ENCODE measurements at regions not wholly inside any gene's neighbourhood (a gene's known extent, or its start where the extent isn't known, plus 50 kb on each side); places are given as distances from the start of the nearest gene placed in this dataset.

DNA sequence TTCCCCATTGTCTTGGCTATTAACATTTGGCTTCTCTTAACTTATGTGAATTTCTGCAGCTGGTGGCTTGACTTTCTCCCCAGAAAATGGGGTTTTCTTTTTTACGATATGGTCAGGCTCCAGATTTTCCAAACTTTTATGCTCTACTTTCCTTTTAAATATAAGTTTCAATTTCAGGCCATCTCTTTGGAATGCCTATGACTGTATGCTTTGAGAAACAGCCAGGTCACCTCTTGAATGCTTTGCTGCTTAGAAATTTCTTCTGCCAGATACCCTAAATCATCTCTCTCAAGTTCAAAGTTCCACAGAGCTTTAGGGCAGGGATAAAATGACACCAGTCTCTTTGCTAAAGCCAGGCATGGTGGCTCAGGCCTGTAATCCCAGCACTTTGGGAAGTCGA, 212.9 kb upstream of the SMIM31 start:
- no peak for DNase-seq (ENCODE audit: low spot score)
- TF ChIP-seq TAF1 (conservative IDR thresholded peaks at IDR 0.05) (no peak), YY1 (IDR thresholded peaks at IDR 0.05) (no peak), HNF4A (conservative IDR thresholded peaks at IDR 0.05) (no peak), RXRA (IDR thresholded peaks at IDR 0.05) (no peak), GABPA (IDR thresholded peaks at IDR 0.05 in 1 of 2, conservative IDR thresholded peaks at IDR 0.05 in 1 of 2) (no peak), SP1 (IDR thresholded peaks at IDR 0.05) (no peak), FOXA2 (IDR thresholded peaks at IDR 0.05) (no peak)
- TF ChIP-seq, protein P1, sequence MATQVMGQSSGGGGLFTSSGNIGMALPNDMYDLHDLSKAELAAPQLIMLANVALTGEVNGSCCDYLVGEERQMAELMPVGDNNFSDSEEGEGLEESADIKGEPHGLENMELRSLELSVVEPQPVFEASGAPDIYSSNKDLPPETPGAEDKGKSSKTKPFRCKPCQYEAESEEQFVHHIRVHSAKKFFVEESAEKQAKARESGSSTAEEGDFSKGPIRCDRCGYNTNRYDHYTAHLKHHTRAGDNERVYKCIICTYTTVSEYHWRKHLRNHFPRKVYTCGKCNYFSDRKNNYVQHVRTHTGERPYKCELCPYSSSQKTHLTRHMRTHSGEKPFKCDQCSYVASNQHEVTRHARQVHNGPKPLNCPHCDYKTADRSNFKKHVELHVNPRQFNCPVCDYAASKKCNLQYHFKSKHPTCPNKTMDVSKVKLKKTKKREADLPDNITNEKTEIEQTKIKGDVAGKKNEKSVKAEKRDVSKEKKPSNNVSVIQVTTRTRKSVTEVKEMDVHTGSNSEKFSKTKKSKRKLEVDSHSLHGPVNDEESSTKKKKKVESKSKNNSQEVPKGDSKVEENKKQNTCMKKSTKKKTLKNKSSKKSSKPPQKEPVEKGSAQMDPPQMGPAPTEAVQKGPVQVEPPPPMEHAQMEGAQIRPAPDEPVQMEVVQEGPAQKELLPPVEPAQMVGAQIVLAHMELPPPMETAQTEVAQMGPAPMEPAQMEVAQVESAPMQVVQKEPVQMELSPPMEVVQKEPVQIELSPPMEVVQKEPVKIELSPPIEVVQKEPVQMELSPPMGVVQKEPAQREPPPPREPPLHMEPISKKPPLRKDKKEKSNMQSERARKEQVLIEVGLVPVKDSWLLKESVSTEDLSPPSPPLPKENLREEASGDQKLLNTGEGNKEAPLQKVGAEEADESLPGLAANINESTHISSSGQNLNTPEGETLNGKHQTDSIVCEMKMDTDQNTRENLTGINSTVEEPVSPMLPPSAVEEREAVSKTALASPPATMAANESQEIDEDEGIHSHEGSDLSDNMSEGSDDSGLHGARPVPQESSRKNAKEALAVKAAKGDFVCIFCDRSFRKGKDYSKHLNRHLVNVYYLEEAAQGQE (IDR thresholded peaks at IDR 0.05), result no peak
- TF ChIP-seq, protein P2, sequence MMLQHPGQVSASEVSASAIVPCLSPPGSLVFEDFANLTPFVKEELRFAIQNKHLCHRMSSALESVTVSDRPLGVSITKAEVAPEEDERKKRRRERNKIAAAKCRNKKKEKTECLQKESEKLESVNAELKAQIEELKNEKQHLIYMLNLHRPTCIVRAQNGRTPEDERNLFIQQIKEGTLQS (IDR thresholded peaks at IDR 0.05), result no peak
- Histone ChIP-seq H3K4me1 (ENCODE audit: control insufficient read depth in 4 of 4, insufficient read depth in 4 of 4, low read length in 3 of 4) (no peaks in the 10 kb centered on the region), H3K9ac (ENCODE audit: low read depth in 1 of 2, low read length in 2 of 2) (no peak overlapping the region), H3K27ac (ENCODE audit: low read depth in 1 of 2, low read length in 2 of 2) (no peak overlapping the region), H3K27me3 (ENCODE audit: control insufficient read depth in 4 of 4, insufficient read depth in 4 of 4, low read length in 3 of 4) (no peaks in the 10 kb centered on the region), H3K9me3 (ENCODE audit: control insufficient read depth in 4 of 4, low read length in 3 of 4) (peaks cover 0 to 12% (median 2%) of the 10 kb centered on the region in 4 donors), H3K36me3 (ENCODE audit: control insufficient read depth in 4 of 4, insufficient read depth in 3 of 4, low read depth in 1 of 4, low read length in 3 of 4) (no peaks in the 10 kb centered on the region), H3K4me3 (ENCODE audit: low read depth in 1 of 3, low read length in 3 of 3) (no peak overlapping the region)
- 79% methylated on average over 2 of the region's 2 CpGs for WGBS

DNA sequence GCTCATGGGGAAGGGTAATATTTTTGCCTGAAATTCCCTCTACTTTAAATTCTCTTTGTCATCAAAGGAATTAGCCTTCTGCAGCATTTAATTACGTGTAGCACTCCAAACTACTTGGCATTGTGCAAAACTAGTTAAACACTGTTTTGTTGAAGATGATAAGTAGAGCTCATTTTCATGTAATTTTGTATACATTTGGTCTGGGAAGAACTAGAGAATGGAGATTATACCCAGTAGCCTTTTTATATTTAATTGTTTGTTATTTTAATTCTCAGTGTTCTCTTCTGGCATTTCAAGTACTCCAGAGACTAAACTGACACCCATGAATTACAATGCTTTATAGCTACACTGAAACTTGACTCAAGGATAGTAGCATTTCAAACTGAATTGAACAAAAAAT, 211.5 kb upstream of the SMIM31 start:
- 46% methylated on average over 1 of the region's 1 CpG for WGBS
- no peaks in the 10 kb centered on the region for H3K4me1 ChIP-seq (ENCODE audit: control insufficient read depth in 4 of 4, insufficient read depth in 4 of 4, low read length in 3 of 4)

More for the DNA sequence above, 211.5 kb upstream of the SMIM31 start:
- Histone ChIP-seq H3K9me3 (ENCODE audit: control insufficient read depth in 4 of 4, low read length in 3 of 4) (peaks cover 0 to 12% (median 2%) of the 10 kb centered on the region in 4 donors), H3K27me3 (ENCODE audit: control insufficient read depth in 4 of 4, insufficient read depth in 4 of 4, low read length in 3 of 4) (no peaks in the 10 kb centered on the region), H3K27ac (ENCODE audit: low read depth in 1 of 2, low read length in 2 of 2) (no peak overlapping the region), H3K9ac (ENCODE audit: low read depth in 1 of 2, low read length in 2 of 2) (no peak overlapping the region), H3K36me3 (ENCODE audit: control insufficient read depth in 4 of 4, insufficient read depth in 3 of 4, low read depth in 1 of 4, low read length in 3 of 4) (no peaks in the 10 kb centered on the region), H3K4me3 (ENCODE audit: low read depth in 1 of 3, low read length in 3 of 3) (no peak overlapping the region)
- no peak for TF ChIP-seq RXRA (IDR thresholded peaks at IDR 0.05)
- no peak for TF ChIP-seq RAD21 (IDR thresholded peaks at IDR 0.05)
- TF ChIP-seq YY1 (IDR thresholded peaks at IDR 0.05), result no peak
- TF ChIP-seq, protein P1 (IDR thresholded peaks at IDR 0.05), result no peak
- TF ChIP-seq JUND (IDR thresholded peaks at IDR 0.05), result no peak
- TF ChIP-seq, protein P3, sequence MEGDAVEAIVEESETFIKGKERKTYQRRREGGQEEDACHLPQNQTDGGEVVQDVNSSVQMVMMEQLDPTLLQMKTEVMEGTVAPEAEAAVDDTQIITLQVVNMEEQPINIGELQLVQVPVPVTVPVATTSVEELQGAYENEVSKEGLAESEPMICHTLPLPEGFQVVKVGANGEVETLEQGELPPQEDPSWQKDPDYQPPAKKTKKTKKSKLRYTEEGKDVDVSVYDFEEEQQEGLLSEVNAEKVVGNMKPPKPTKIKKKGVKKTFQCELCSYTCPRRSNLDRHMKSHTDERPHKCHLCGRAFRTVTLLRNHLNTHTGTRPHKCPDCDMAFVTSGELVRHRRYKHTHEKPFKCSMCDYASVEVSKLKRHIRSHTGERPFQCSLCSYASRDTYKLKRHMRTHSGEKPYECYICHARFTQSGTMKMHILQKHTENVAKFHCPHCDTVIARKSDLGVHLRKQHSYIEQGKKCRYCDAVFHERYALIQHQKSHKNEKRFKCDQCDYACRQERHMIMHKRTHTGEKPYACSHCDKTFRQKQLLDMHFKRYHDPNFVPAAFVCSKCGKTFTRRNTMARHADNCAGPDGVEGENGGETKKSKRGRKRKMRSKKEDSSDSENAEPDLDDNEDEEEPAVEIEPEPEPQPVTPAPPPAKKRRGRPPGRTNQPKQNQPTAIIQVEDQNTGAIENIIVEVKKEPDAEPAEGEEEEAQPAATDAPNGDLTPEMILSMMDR (IDR thresholded peaks at IDR 0.05; ENCODE audit: low read depth, low read length, missing input control), result no peak
- TF ChIP-seq NR2F2 (IDR thresholded peaks at IDR 0.05), result no peak
- TF ChIP-seq, protein P4, sequence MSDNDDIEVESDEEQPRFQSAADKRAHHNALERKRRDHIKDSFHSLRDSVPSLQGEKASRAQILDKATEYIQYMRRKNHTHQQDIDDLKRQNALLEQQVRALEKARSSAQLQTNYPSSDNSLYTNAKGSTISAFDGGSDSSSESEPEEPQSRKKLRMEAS (IDR thresholded peaks at IDR 0.05), result no peak
- TF ChIP-seq EGR1 (IDR thresholded peaks at IDR 0.05; ENCODE audit: low read depth in 2 of 2), result no peak
- no peak for TF ChIP-seq HNF4G (IDR thresholded peaks at IDR 0.05)
- TF ChIP-seq FOXA2 (IDR thresholded peaks at IDR 0.05), result no peak
- TF ChIP-seq SP1 (IDR thresholded peaks at IDR 0.05), result no peak
- DNase-seq (ENCODE audit: low spot score), result no peak

Data from liver (tissue), 8 donors.